Calu3 (cell line): ENCODE measurements at regions not wholly inside any gene's neighbourhood (a gene's known extent, or its start where the extent isn't known, plus 50 kb on each side); places are given as distances from the start of the nearest gene placed in this dataset.

Experiments
- BruUV-seq: library from RNA; stranded (reverse); fragments of 400-500 nt; replicated peaks from 2 replicates; lab custom pipeline; 2021; lab: Mats Ljungman, UMichigan
- CTCF ChIA-PET: fragments of 300-600 bp; sonication (Branson Sonifier 250); formaldehyde crosslinking; loops from one replicate; lab custom pipeline; 2022; ENCODE audit warnings: antibody characterized with exemption; lab: Charles Lee
- DNase-seq: peaks from one replicate; pipeline ENCODE4 v3.0.0; 2022
- H3K27ac Mint-ChIP-seq: one replicate; pipeline ENCODE4 v1.8.0; 2022; ENCODE audit warnings: mixed read lengths; ENCODE audit not compliant: unreplicated experiment
- H3K27me3 Mint-ChIP-seq: one replicate; pipeline ENCODE4 v1.8.0; 2022; ENCODE audit warnings: mixed read lengths; ENCODE audit not compliant: unreplicated experiment
- H3K36me3 Mint-ChIP-seq: one replicate; pipeline ENCODE4 v1.8.0; 2022; ENCODE audit warnings: mild to moderate bottlenecking, moderate library complexity, mixed read lengths; ENCODE audit not compliant: insufficient read depth, unreplicated experiment
- H3K4me1 Mint-ChIP-seq: one replicate; pipeline ENCODE4 v1.8.0; 2022; ENCODE audit warnings: mild to moderate bottlenecking, low read depth, mixed read lengths; ENCODE audit not compliant: unreplicated experiment
- H3K4me3 Mint-ChIP-seq: one replicate; pipeline ENCODE4 v1.8.0; 2022; ENCODE audit warnings: mild to moderate bottlenecking, low read depth, moderate library complexity, mixed read lengths; ENCODE audit not compliant: unreplicated experiment
- H3K9me3 Mint-ChIP-seq: one replicate; pipeline ENCODE4 v1.8.0; 2022; ENCODE audit warnings: low read depth, mixed read lengths; ENCODE audit not compliant: unreplicated experiment
- CTCF ChIP-seq: fragments of 200-600 bp; IDR thresholded peaks from one replicate; pipeline ENCODE4 v1.8.0; 2022; ENCODE audit warnings: antibody characterized with exemption; ENCODE audit not compliant: unreplicated experiment
- intact Hi-C: fragments of 100-400 bp; cut with micrococcal nuclease; formaldehyde crosslinking; loops from one replicate; pipeline ENCODE4 v1.10.0; 2022; ENCODE audit not compliant: unreplicated experiment

DNA sequence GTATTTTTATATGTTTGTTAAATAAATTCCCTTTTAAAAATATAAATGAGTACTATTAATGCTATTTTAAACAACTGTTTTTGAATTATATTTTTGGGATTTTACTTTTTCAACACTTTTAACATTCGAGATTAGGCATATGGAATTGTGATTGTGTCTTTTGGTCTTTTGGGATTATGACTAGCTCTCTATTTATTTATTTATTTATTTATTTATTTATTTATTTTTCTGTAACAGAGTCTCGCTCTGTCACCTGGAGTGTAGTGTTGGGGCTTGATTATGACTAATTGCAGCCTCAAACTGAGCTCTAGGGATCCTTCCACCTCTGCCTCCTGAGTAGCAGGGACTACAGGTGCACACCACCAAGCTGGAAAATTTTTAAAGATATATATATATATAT is 1101.6 kb downstream of the FAM133A start:
- no peaks in the 10 kb centered on the region for H3K4me1 Mint-ChIP-seq
- H3K36me3 Mint-ChIP-seq = no peaks in the 10 kb centered on the region
- intact Hi-C loops = no loop called here
- BruUV-seq = no TSS peak
- no peak overlapping the region for H3K4me3 Mint-ChIP-seq
- CTCF ChIA-PET = no interaction called here
- DNase-seq = no peak
- H3K27me3 Mint-ChIP-seq = no peaks in the 10 kb centered on the region
- no peaks in the 10 kb centered on the region for H3K9me3 Mint-ChIP-seq
- H3K27ac Mint-ChIP-seq = no peak overlapping the region
- TF ChIP-seq CTCF = no peak

DNA sequence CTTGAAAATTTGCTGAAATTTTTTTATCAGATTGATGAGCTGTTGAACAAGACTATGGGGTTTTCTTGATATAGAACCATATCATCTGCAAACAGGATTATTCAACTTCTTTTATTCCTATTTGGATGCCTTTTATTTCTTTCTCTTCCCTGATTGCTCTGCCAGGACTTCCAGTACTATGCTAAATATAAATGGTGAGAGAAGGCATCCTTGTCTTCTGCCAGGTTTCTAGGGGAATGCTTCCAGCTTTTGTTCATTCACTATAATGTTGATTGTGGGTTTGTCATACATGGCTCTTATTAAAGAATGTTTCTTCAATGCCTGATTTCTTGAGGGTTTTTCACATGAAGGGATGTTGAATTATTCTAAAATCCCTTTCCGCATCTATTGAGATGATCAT is 1139.5 kb downstream of the FAM133A start:
- H3K27ac Mint-ChIP-seq = no peak overlapping the region

GRCh38 chrX:94814216-94814615 is 1140.2 kb downstream of the FAM133A start:
- no peaks in the 10 kb centered on the region for H3K4me1 Mint-ChIP-seq
- H3K27me3 Mint-ChIP-seq = no peaks in the 10 kb centered on the region
- CTCF ChIA-PET = no interaction called here
- no peak overlapping the region for H3K27ac Mint-ChIP-seq
- H3K9me3 Mint-ChIP-seq = peaks cover 13% of the 10 kb centered on the region
- no TSS peak for BruUV-seq
- intact Hi-C loops = no loop called here
- no peak for DNase-seq
- TF ChIP-seq CTCF = no peak
- H3K36me3 Mint-ChIP-seq = no peaks in the 10 kb centered on the region
- H3K4me3 Mint-ChIP-seq = no peak overlapping the region

More for the DNA sequence above, 1139.5 kb downstream of the FAM133A start:
- intact Hi-C loops = no loop called here
- H3K36me3 Mint-ChIP-seq = no peaks in the 10 kb centered on the region
- no peak for DNase-seq
- CTCF ChIA-PET = no interaction called here
- peaks cover 14% of the 10 kb centered on the region for H3K9me3 Mint-ChIP-seq
- no peak overlapping the region for H3K4me3 Mint-ChIP-seq
- no peaks in the 10 kb centered on the region for H3K27me3 Mint-ChIP-seq
- no TSS peak for BruUV-seq
- no peak for TF ChIP-seq CTCF
- no peaks in the 10 kb centered on the region for H3K4me1 Mint-ChIP-seq

- CTCF ChIA-PET = no interaction called here
Measured at GRCh38 chrX:94830717-94831116, 1156.7 kb downstream of the FAM133A start.

More at GRCh38 chrX:94830717-94831116, 1156.7 kb downstream of the FAM133A start:
- no TSS peak for BruUV-seq
- H3K36me3 Mint-ChIP-seq = no peaks in the 10 kb centered on the region
- intact Hi-C loops = no loop called here
- no peaks in the 10 kb centered on the region for H3K27me3 Mint-ChIP-seq
- TF ChIP-seq CTCF = no peak
- H3K4me1 Mint-ChIP-seq = no peaks in the 10 kb centered on the region
- no peak for DNase-seq
- no peak overlapping the region for H3K27ac Mint-ChIP-seq
- no peaks in the 10 kb centered on the region for H3K9me3 Mint-ChIP-seq
- H3K4me3 Mint-ChIP-seq = no peak overlapping the region
